Putamen (tissue), 1 donor: ENCODE measurements at regions not wholly inside any gene's neighbourhood (a gene's known extent, or its start where the extent isn't known, plus 50 kb on each side); places are given as distances from the start of the nearest gene placed in this dataset.
A peak's percentile ranks its signal among the peaks of the same experiment; 100 is the strongest.
"Not testable (repeated sequence)": the region's sequence is repeated elsewhere in the genome, so short reads cannot be mapped to it uniquely, and the experiment has no call there.

Experiments
- DNase-seq: peaks from one replicate; pipeline ENCODE4 v3.0.0-alpha.2; 2016; ENCODE audit warnings: low spot score

GRCh38 chr12:111154147-111154834 lies 214.6 kb downstream of the PHETA1 start:
- DNase-seq = no peak

- DNase-seq = no peak
Measured at GRCh38 chr12:111152561-111152960, 216.3 kb downstream of the PHETA1 start.

- peak; percentile 8 for DNase-seq
Measured at GRCh38 chr12:111150921-111151840, 217.7 kb downstream of the PHETA1 start.

- no peak for DNase-seq
Measured at GRCh38 chr12:111150360-111150759, 218.5 kb downstream of the PHETA1 start.

GRCh38 chr12:111149299-111149698 lies 219.6 kb downstream of the PHETA1 start:
- no peak for DNase-seq

- no peak for DNase-seq
Measured at GRCh38 chr12:111148005-111148404, 220.9 kb downstream of the PHETA1 start.

GRCh38 chr12:111143271-111143670 lies 222.9 kb upstream of the MYL2 start:
- DNase-seq = no peak

GRCh38 chr12:111141205-111141604 lies 220.8 kb upstream of the MYL2 start:
- DNase-seq = no peak

- DNase-seq = no peak
Measured at GRCh38 chr12:111138016-111138415, 217.6 kb upstream of the MYL2 start.

GRCh38 chr12:111135293-111135832 lies 215.0 kb upstream of the MYL2 start:
- no peak for DNase-seq

GRCh38 chr12:111130336-111130735 lies 210.0 kb upstream of the MYL2 start:
- DNase-seq = no peak

- DNase-seq = no peak
Measured at GRCh38 chr12:111129149-111129767, 208.9 kb upstream of the MYL2 start.

- peak; percentile 49 for DNase-seq
Measured at GRCh38 chr12:111126331-111126730, 206.0 kb upstream of the MYL2 start.

GRCh38 chr12:111124183-111124582 lies 203.8 kb upstream of the MYL2 start:
- DNase-seq = no peak

GRCh38 chr12:111123390-111123789 lies 203.0 kb upstream of the MYL2 start:
- no peak for DNase-seq

- DNase-seq = no peak
Measured at GRCh38 chr12:111122458-111122878, 202.1 kb upstream of the MYL2 start.

- DNase-seq = no peak
Measured at GRCh38 chr12:111121840-111122239, 201.5 kb upstream of the MYL2 start.

- DNase-seq = no peak
Measured at GRCh38 chr12:111120578-111120977, 200.2 kb upstream of the MYL2 start.

- no peak for DNase-seq
Measured at GRCh38 chr12:111117017-111117416, 196.6 kb upstream of the MYL2 start.

GRCh38 chr12:111113313-111113712 lies 192.9 kb upstream of the MYL2 start:
- not testable (repeated sequence) for DNase-seq

GRCh38 chr12:111112311-111113098 lies 192.1 kb upstream of the MYL2 start:
- DNase-seq = no peak

- no peak for DNase-seq
Measured at GRCh38 chr12:111111681-111112080, 191.3 kb upstream of the MYL2 start.
